Small intestine (tissue), 7 donors: ENCODE measurements at regions not wholly inside any gene's neighbourhood (a gene's known extent, or its start where the extent isn't known, plus 50 kb on each side); places are given as distances from the start of the nearest gene placed in this dataset.
"Not testable (repeated sequence)": the region's sequence is repeated elsewhere in the genome, so short reads cannot be mapped to it uniquely, and the experiment has no call there.

Experiments used
- DNase-seq, 2 donors: peaks; one replicate each; pipeline versions ENCODE4 v3.0.0 to v3.0.0-alpha.2; 2013
- FAIRE-seq: peaks from 2 replicates; lab custom pipeline; 2012; peaks lifted over from hg19 to GRCh38; lab: Jason Lieb, UNC
- H3K27ac ChIP-seq, 3 donors: one replicate each; pipeline ENCODE4 v1.5.1; 2013; ENCODE audit warnings: low read length in 2 of 3, mild to moderate bottlenecking in 2 of 3, control low read depth in 1 of 3, inconsistent platforms in 1 of 3, low read depth in 1 of 3, moderate library complexity in 1 of 3
- H3K27me3 ChIP-seq, 3 donors: one replicate each; pipeline ENCODE4 v1.6.1; 2013; ENCODE audit warnings: low read length in 3 of 3, inconsistent platforms in 1 of 3; ENCODE audit not compliant: control insufficient read depth in 3 of 3, insufficient read depth in 3 of 3
- H3K36me3 ChIP-seq, 3 donors: one replicate each; pipeline ENCODE4 v1.6.1; 2013; ENCODE audit warnings: low read length in 3 of 3, inconsistent platforms in 1 of 3, low read depth in 1 of 3, mild to moderate bottlenecking in 1 of 3, moderate library complexity in 1 of 3; ENCODE audit not compliant: control insufficient read depth in 3 of 3, insufficient read depth in 2 of 3
- H3K4me1 ChIP-seq, 3 donors: one replicate each; pipeline ENCODE4 v1.6.1; 2013; ENCODE audit warnings: low read length in 2 of 3, inconsistent platforms in 1 of 3, low read depth in 1 of 3, mild to moderate bottlenecking in 1 of 3, moderate library complexity in 1 of 3; ENCODE audit not compliant: control insufficient read depth in 3 of 3, insufficient read depth in 2 of 3
- H3K4me3 ChIP-seq, 3 donors: one replicate each; pipeline ENCODE4 v1.5.1; 2013; ENCODE audit warnings: low read length in 3 of 3, control low read depth in 1 of 3, inconsistent platforms in 1 of 3, low read depth in 1 of 3, mild to moderate bottlenecking in 1 of 3, moderate library complexity in 1 of 3
- H3K9me3 ChIP-seq, 2 donors: one replicate each; pipeline ENCODE4 v1.6.1; 2013; ENCODE audit warnings: low read depth in 1 of 2, low read length in 1 of 2; ENCODE audit not compliant: control insufficient read depth in 2 of 2, insufficient read depth in 1 of 2
- WGBS, 3 donors: extraction: QIAGEN DNeasy Blood & Tissue Kit; methylation state at CpG; one replicate each; pipeline ENCODE4 v1.1.7; 2013; 5-methylcytosine and 5-hydroxymethylcytosine counted together
- donor health status: healthy with polysubstance abuse.
- donor health status: control.
- donor health status: control.
- donor health status: Bipolar disorder and iron deficiency.
- donor health status: healthy.

DNA sequence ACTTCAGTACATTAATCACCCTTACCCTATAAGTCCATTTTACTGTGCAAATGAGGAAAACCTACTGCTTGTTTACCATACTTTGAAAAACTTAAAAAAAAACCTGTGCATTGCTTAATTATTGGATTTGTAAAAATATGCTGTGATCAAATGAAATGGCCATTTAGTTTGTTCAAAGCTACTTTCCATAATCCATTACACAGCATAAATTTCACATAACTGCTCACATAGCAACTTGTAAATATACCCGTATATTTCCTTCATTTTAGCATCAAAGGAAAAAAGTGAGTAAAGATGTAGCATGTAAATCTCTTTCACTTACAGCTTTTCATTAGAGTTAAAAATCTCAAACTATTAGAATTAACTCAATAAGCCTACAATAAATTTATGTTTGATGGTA is 415.1 kb downstream of the NR4A2 start:
- no peak for FAIRE-seq

DNA sequence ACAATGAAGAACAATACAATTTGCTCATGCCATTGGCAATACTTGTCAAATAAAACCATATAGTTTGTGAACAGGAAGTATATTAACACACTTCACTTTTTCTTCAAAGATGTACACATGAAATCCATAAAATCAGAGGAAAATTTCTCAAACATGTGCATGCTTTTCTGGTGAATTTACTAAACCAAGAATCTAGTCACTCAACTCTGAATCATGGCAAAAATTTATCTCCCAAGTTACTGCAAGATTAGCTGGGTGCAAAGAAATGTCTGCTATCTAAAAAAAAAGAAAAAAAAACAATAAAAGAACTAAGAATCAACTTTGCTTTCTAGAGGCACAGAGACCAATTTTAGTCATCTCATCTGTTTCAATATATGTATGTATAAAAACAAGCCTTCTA is 419.2 kb downstream of the NR4A2 start:
- no peak for FAIRE-seq
- DNase-seq, result no peak
- Histone ChIP-seq H3K4me3 (no peak overlapping the region), H3K27me3 (no peaks in the 10 kb centered on the region), H3K4me1 (no peaks in the 10 kb centered on the region), H3K27ac (no peak overlapping the region), H3K36me3 (no peaks in the 10 kb centered on the region), H3K9me3 (no peaks in the 10 kb centered on the region)

More for the DNA sequence above, 415.1 kb downstream of the NR4A2 start:
- Histone ChIP-seq H3K4me3 (no peak overlapping the region), H3K36me3 (no peaks in the 10 kb centered on the region), H3K27me3 (no peaks in the 10 kb centered on the region), H3K4me1 (no peaks in the 10 kb centered on the region), H3K9me3 (no peaks in the 10 kb centered on the region), H3K27ac (no peak overlapping the region)
- no peak for DNase-seq
- WGBS, 3 donors, result 79 to 91% (median 89%) methylated on average over 1 of the region's 1 CpG

GRCh38 chr2:155908567-155908966 is 424.0 kb downstream of the NR4A2 start:
- H3K9me3 ChIP-seq, result no peaks in the 10 kb centered on the region
- H3K36me3 ChIP-seq, result no peaks in the 10 kb centered on the region
- DNase-seq (no peak), FAIRE-seq (no peak)
- H3K27me3 ChIP-seq, result no peaks in the 10 kb centered on the region
- WGBS, 3 donors, result 83 to 88% (median 87%) methylated on average over 1 of the region's 1 CpG
- H3K27ac ChIP-seq, result no peak overlapping the region
- no peak overlapping the region for H3K4me3 ChIP-seq
- H3K4me1 ChIP-seq, result no peaks in the 10 kb centered on the region

GRCh38 chr2:155907211-155907610 is 425.3 kb downstream of the NR4A2 start:
- Histone ChIP-seq H3K4me1 (no peaks in the 10 kb centered on the region), H3K4me3 (no peak overlapping the region), H3K27me3 (no peaks in the 10 kb centered on the region), H3K27ac (no peak overlapping the region), H3K36me3 (no peaks in the 10 kb centered on the region), H3K9me3 (no peaks in the 10 kb centered on the region)
- WGBS, 3 donors, result 84 to 93% (median 93%) methylated on average over 3 of the region's 3 CpGs
- DNase-seq, result no peak
- FAIRE-seq, result no peak

GRCh38 chr2:155905657-155906056 is 426.9 kb downstream of the NR4A2 start:
- H3K9me3 ChIP-seq, result no peaks in the 10 kb centered on the region
- H3K27me3 ChIP-seq, result no peaks in the 10 kb centered on the region
- WGBS, 3 donors, result 37 to 41% (median 39%) methylated on average over 1 of the region's 1 CpG
- H3K27ac ChIP-seq, result no peak overlapping the region
- H3K36me3 ChIP-seq, result no peaks in the 10 kb centered on the region
- no peak for DNase-seq
- no peak overlapping the region for H3K4me3 ChIP-seq
- FAIRE-seq, result no peak
- no peaks in the 10 kb centered on the region for H3K4me1 ChIP-seq

GRCh38 chr2:155904720-155905119 is 427.8 kb downstream of the NR4A2 start:
- FAIRE-seq, result no peak

GRCh38 chr2:155902635-155903034 is 429.9 kb downstream of the NR4A2 start:
- no peaks in the 10 kb centered on the region for H3K36me3 ChIP-seq
- no peak overlapping the region for H3K4me3 ChIP-seq
- H3K4me1 ChIP-seq, result no peaks in the 10 kb centered on the region
- 64 to 82% (median 75%) methylated on average over 2 of the region's 2 CpGs for WGBS, 3 donors
- H3K27ac ChIP-seq, result no peak overlapping the region
- H3K9me3 ChIP-seq, result no peaks in the 10 kb centered on the region
- H3K27me3 ChIP-seq, result no peaks in the 10 kb centered on the region
- DNase-seq (no peak), FAIRE-seq (no peak)

More at GRCh38 chr2:155904720-155905119, 427.8 kb downstream of the NR4A2 start:
- Histone ChIP-seq H3K27me3 (no peaks in the 10 kb centered on the region), H3K9me3 (no peaks in the 10 kb centered on the region), H3K36me3 (no peaks in the 10 kb centered on the region), H3K4me1 (no peaks in the 10 kb centered on the region), H3K27ac (no peak overlapping the region), H3K4me3 (no peak overlapping the region)
- 64 to 79% (median 71%) methylated on average over 2 of the region's 2 CpGs for WGBS, 3 donors
- DNase-seq, result no peak

DNA sequence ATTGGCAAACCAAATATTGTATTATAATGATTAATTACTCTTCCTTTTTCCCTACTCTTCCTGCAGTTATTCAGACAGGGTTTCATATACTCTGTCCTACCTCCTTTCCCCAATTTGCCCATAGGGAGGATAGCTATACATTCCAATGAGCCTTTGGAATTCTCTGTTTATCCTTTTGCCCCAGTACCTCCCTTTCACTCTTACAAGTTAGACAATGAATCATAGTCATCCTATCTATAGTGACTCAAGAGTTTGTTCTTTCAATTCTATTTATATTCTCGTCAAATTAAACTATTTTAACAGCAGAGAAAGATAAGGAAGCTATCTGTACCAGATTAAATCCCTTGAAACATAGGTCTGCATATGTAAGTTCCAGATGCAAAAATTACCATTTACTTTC is 437.5 kb downstream of the NR4A2 start:
- Histone ChIP-seq H3K27ac (no peak overlapping the region), H3K4me3 (no peak overlapping the region), H3K4me1 (no peaks in the 10 kb centered on the region), H3K27me3 (no peaks in the 10 kb centered on the region), H3K9me3 (peaks cover 0 to 5% of the 10 kb centered on the region in 2 donors), H3K36me3 (no peaks in the 10 kb centered on the region)
- no peak for FAIRE-seq
- no peak for DNase-seq
- 11 to 34% (median 19%) methylated on average over 1 of the region's 1 CpG for WGBS, 3 donors

GRCh38 chr2:155880382-155880781 is 452.1 kb downstream of the NR4A2 start:
- FAIRE-seq, H3K27ac ChIP-seq, DNase-seq, H3K9me3 ChIP-seq, H3K4me3 ChIP-seq, H3K27me3 ChIP-seq, H3K36me3 ChIP-seq, H3K4me1 ChIP-seq: not testable (repeated sequence)
- 54 to 63% (median 57%) methylated on average over 5 of the region's 5 CpGs for WGBS, 3 donors
